ENCODE measurements at regions not wholly inside any gene's neighbourhood (a gene's known extent, or its start where the extent isn't known, plus 50 kb on each side); places are given as distances from the start of the nearest gene placed in this dataset.

- TF ChIP-seq POLR2AphosphoS5 (IDR thresholded peaks at IDR 0.05) (no peak), CTCF (IDR thresholded peaks at IDR 0.05) (no peak), EP300 (IDR thresholded peaks at IDR 0.05) (no peak)
These were observed 57.4 kb upstream of the LDAH start for GRCh38 chr2:20880221-20880771.

Measured in gastroesophageal sphincter (tissue), 3 donors.